CD8-positive, alpha-beta memory T cell (primary cell): ENCODE measurements at regions not wholly inside any gene's neighbourhood (a gene's known extent, or its start where the extent isn't known, plus 50 kb on each side); places are given as distances from the start of the nearest gene placed in this dataset.
"Not testable (repeated sequence)": the region's sequence is repeated elsewhere in the genome, so short reads cannot be mapped to it uniquely, and the experiment has no call there.

Experiments used
- CTCF ChIA-PET: fragments of 350-600 bp; sonication (Branson Sonifier 250); formaldehyde crosslinking; loops from one replicate; lab custom pipeline; 2021; ENCODE audit warnings: antibody characterized with exemption; lab: Charles Lee
- POLR2A ChIA-PET: fragments of 350-600 bp; sonication (Branson Sonifier 250); formaldehyde crosslinking; loops from one replicate; lab custom pipeline; 2021; ENCODE audit warnings: antibody characterized with exemption; lab: Charles Lee
- DNase-seq, 5 donors: peaks; one replicate each; pipeline versions ENCODE4 v3.0.0 to v3.0.0-alpha.2; 2020 to 2022; ENCODE audit warnings: mixed read lengths in 1 of 5
- H3K27ac ChIP-seq: one replicate; pipeline ENCODE4 v1.7.0; 2013; ENCODE audit warnings: low read depth, mild to moderate bottlenecking, low read length, moderate library complexity
- H3K27me3 ChIP-seq: 2 replicates; pipeline ENCODE4 v1.7.0; 2013; ENCODE audit warnings: low read length, mild to moderate bottlenecking; ENCODE audit not compliant: insufficient read depth, poor library complexity, severe bottlenecking
- H3K36me3 ChIP-seq: 2 replicates; pipeline ENCODE4 v1.7.0; 2013; ENCODE audit warnings: mild to moderate bottlenecking, low read length, moderate library complexity; ENCODE audit not compliant: insufficient read depth
- H3K4me1 ChIP-seq: 2 replicates; pipeline ENCODE4 v1.7.0; 2013; ENCODE audit warnings: mild to moderate bottlenecking, low read length, moderate library complexity; ENCODE audit not compliant: insufficient read depth
- H3K4me3 ChIP-seq: 2 replicates; pipeline ENCODE4 v1.7.0; 2013; ENCODE audit warnings: mild to moderate bottlenecking, low read length
- H3K9me3 ChIP-seq: 2 replicates; pipeline ENCODE4 v1.7.0; 2013; ENCODE audit warnings: mild to moderate bottlenecking, low read length
- H3K27ac Mint-ChIP-seq, 8 donors: one replicate each; pipeline ENCODE4 v1.8.0; 2020 to 2021; ENCODE audit warnings: mixed read lengths in 8 of 8, mild to moderate bottlenecking in 6 of 8, inconsistent platforms in 3 of 8, moderate library complexity in 3 of 8
- H3K27me3 Mint-ChIP-seq, 2 donors: one replicate each; pipeline ENCODE4 v1.8.0; 2020 to 2021; ENCODE audit warnings: mixed read lengths in 2 of 2, mild to moderate bottlenecking in 1 of 2, moderate library complexity in 1 of 2
- H3K36me3 Mint-ChIP-seq, 3 donors: one replicate each; pipeline ENCODE4 v1.8.0; 2020 to 2021; ENCODE audit warnings: mixed read lengths in 3 of 3, inconsistent platforms in 1 of 3, mild to moderate bottlenecking in 1 of 3
- H3K4me1 Mint-ChIP-seq, 3 donors: one replicate each; pipeline ENCODE4 v1.8.0; 2020 to 2021; ENCODE audit warnings: mixed read lengths in 3 of 3, inconsistent platforms in 1 of 3, mild to moderate bottlenecking in 1 of 3
- H3K4me3 Mint-ChIP-seq, 7 donors: one replicate each; pipeline ENCODE4 v1.8.0; 2020 to 2021; ENCODE audit warnings: mixed read lengths in 7 of 7, mild to moderate bottlenecking in 6 of 7, moderate library complexity in 4 of 7, inconsistent platforms in 2 of 7
- H3K9me3 Mint-ChIP-seq, 5 donors: one replicate each; pipeline ENCODE4 v1.8.0; 2020 to 2022; ENCODE audit warnings: mixed read lengths in 5 of 5, mild to moderate bottlenecking in 3 of 5, moderate library complexity in 2 of 5, inconsistent platforms in 1 of 5

GRCh38 chr4:23945451-23946017 is 55.7 kb upstream of the PPARGC1A start:
- Histone ChIP-seq H3K9me3 (no peaks in the 10 kb centered on the region), H3K27me3 (no peaks in the 10 kb centered on the region), H3K36me3 (no peaks in the 10 kb centered on the region), H3K27ac (no peak overlapping the region), H3K4me3 (no peak overlapping the region), H3K4me1 (no peaks in the 10 kb centered on the region)
- Mint-ChIP-seq H3K27ac (peak overlapping the region in 1 of 8 donors; percentile 44), H3K36me3 (no peaks in the 10 kb centered on the region), H3K4me1 (no peaks in the 10 kb centered on the region), H3K9me3 (peaks cover 0 to 7% (median 3%) of the 10 kb centered on the region in 5 donors), H3K27me3 (no peaks in the 10 kb centered on the region), H3K4me3 (no peak overlapping the region)
- ChIA-PET POLR2A (no interaction called here), CTCF (no interaction called here)
- DNase-seq: no peak

GRCh38 chr4:23944556-23944955 is 54.7 kb upstream of the PPARGC1A start:
- H3K27me3 Mint-ChIP-seq, H3K27ac Mint-ChIP-seq, CTCF ChIA-PET, H3K9me3 Mint-ChIP-seq, H3K36me3 Mint-ChIP-seq, H3K27me3 ChIP-seq, POLR2A ChIA-PET, H3K4me1 ChIP-seq, H3K27ac ChIP-seq, H3K9me3 ChIP-seq, H3K36me3 ChIP-seq, H3K4me3 Mint-ChIP-seq, DNase-seq, H3K4me3 ChIP-seq, H3K4me1 Mint-ChIP-seq: not testable (repeated sequence)

GRCh38 chr4:23943478-23943877 is 53.6 kb upstream of the PPARGC1A start:
- H3K4me1 Mint-ChIP-seq: no peaks in the 10 kb centered on the region
- DNase-seq: no peak
- H3K9me3 ChIP-seq: no peaks in the 10 kb centered on the region
- H3K4me3 ChIP-seq: no peak overlapping the region
- no peak overlapping the region for H3K27ac ChIP-seq
- H3K36me3 Mint-ChIP-seq: no peaks in the 10 kb centered on the region
- H3K27me3 Mint-ChIP-seq: no peaks in the 10 kb centered on the region
- H3K4me3 Mint-ChIP-seq: no peak overlapping the region
- peak overlapping the region in 1 of 8 donors; percentile 48 for H3K27ac Mint-ChIP-seq
- ChIA-PET POLR2A (no interaction called here), CTCF (no interaction called here)
- no peaks in the 10 kb centered on the region for H3K36me3 ChIP-seq
- no peaks in the 10 kb centered on the region for H3K4me1 ChIP-seq
- no peaks in the 10 kb centered on the region for H3K27me3 ChIP-seq
- H3K9me3 Mint-ChIP-seq: peaks cover 0 to 9% (median 4%) of the 10 kb centered on the region in 5 donors

GRCh38 chr4:23942471-23942870 is 52.6 kb upstream of the PPARGC1A start:
- Histone ChIP-seq H3K4me1 (no peaks in the 10 kb centered on the region), H3K4me3 (no peak overlapping the region), H3K9me3 (no peaks in the 10 kb centered on the region), H3K27me3 (no peaks in the 10 kb centered on the region), H3K27ac (no peak overlapping the region), H3K36me3 (no peaks in the 10 kb centered on the region)
- ChIA-PET CTCF (no interaction called here), POLR2A (no interaction called here)
- Mint-ChIP-seq H3K4me3 (no peak overlapping the region), H3K27ac (no peak overlapping the region), H3K36me3 (no peaks in the 10 kb centered on the region), H3K4me1 (no peaks in the 10 kb centered on the region), H3K27me3 (no peaks in the 10 kb centered on the region), H3K9me3 (peaks cover 0 to 9% (median 6%) of the 10 kb centered on the region in 5 donors)
- DNase-seq: no peak
